GM21723 (cell line): ENCODE measurements at regions not wholly inside any gene's neighbourhood (a gene's known extent, or its start where the extent isn't known, plus 50 kb on each side); places are given as distances from the start of the nearest gene placed in this dataset.

Experiments
- ATAC-seq: cut with Tn5 transposase; IDR thresholded peaks from one replicate; pipeline ENCODE4 v1.9.1; 2021; ENCODE audit warnings: mild to moderate bottlenecking, moderate library complexity; ENCODE audit not compliant: unreplicated experiment

- no peak for ATAC-seq
These were observed 294.5 kb upstream of the NBEA start for GRCh38 chr13:34647379-34648150.

GRCh38 chr13:34654203-34654602 is 287.9 kb upstream of the NBEA start:
- ATAC-seq: no peak

- no peak for ATAC-seq
These were observed 287.4 kb upstream of the NBEA start for GRCh38 chr13:34654647-34655046.

GRCh38 chr13:34655554-34655953 is 286.5 kb upstream of the NBEA start:
- ATAC-seq: no peak

GRCh38 chr13:34657716-34658115 is 284.4 kb upstream of the NBEA start:
- ATAC-seq: no peak

GRCh38 chr13:34667286-34668218 is 274.5 kb upstream of the NBEA start:
- ATAC-seq: no peak

GRCh38 chr13:34671137-34671536 is 270.9 kb upstream of the NBEA start:
- ATAC-seq: no peak

GRCh38 chr13:34672631-34673030 is 269.4 kb upstream of the NBEA start:
- ATAC-seq: no peak

GRCh38 chr13:34675626-34676025 is 266.4 kb upstream of the NBEA start:
- no peak for ATAC-seq

- ATAC-seq: no peak
These were observed 263.9 kb upstream of the NBEA start for GRCh38 chr13:34678154-34678553.

- no peak for ATAC-seq
These were observed 260.6 kb upstream of the NBEA start for GRCh38 chr13:34681405-34681955.

GRCh38 chr13:34695063-34695462 is 247.0 kb upstream of the NBEA start:
- no peak for ATAC-seq

- no peak for ATAC-seq
These were observed 245.8 kb upstream of the NBEA start for GRCh38 chr13:34696296-34696695.

GRCh38 chr13:34696741-34697140 is 245.3 kb upstream of the NBEA start:
- ATAC-seq: no peak

GRCh38 chr13:34698945-34699344 is 243.1 kb upstream of the NBEA start:
- no peak for ATAC-seq

- ATAC-seq: no peak
These were observed 241.9 kb upstream of the NBEA start for GRCh38 chr13:34700155-34700554.

- ATAC-seq: no peak
These were observed 240.2 kb upstream of the NBEA start for GRCh38 chr13:34701919-34702318.

GRCh38 chr13:34708566-34709313 is 233.3 kb upstream of the NBEA start:
- no peak for ATAC-seq

GRCh38 chr13:34719060-34719875 is 222.8 kb upstream of the NBEA start:
- no peak for ATAC-seq

- ATAC-seq: no peak
These were observed 221.5 kb upstream of the NBEA start for GRCh38 chr13:34720618-34721017.
